CD14-positive monocyte (primary cell): ENCODE measurements at regions not wholly inside any gene's neighbourhood (a gene's known extent, or its start where the extent isn't known, plus 50 kb on each side); places are given as distances from the start of the nearest gene placed in this dataset.

ENCODE experiments used
- DNase-seq, 3 donors: peaks; one replicate each; pipeline ENCODE4 v3.0.0-alpha.2; 2011 to 2022
- H2AFZ ChIP-seq: 2 replicates; pipeline ENCODE4 v1.6.0; 2012; ENCODE audit warnings: mild to moderate bottlenecking, low read depth, low read length, inconsistent platforms; ENCODE audit not compliant: insufficient read depth, poor library complexity, severe bottlenecking
- H3K27ac ChIP-seq, 2 donors: 1 replicate in 1 of 2; 2 replicates in 1 of 2; pipeline ENCODE4 v1.5.1; 2012 to 2013; ENCODE audit warnings: low read length in 2 of 2, control low read depth in 1 of 2, inconsistent platforms in 1 of 2, low read depth in 1 of 2, mild to moderate bottlenecking in 1 of 2
- H3K27me3 ChIP-seq, 2 donors: one replicate each; pipeline versions ENCODE4 v1.6.0 to v1.6.1; 2011 to 2013; ENCODE audit warnings: low read length in 2 of 2; ENCODE audit not compliant: control insufficient read depth in 2 of 2, insufficient read depth in 2 of 2
- H3K36me3 ChIP-seq, 2 donors: replicated peaks in 1 of 2; 1 replicate in 1 of 2; 2 replicates in 1 of 2; pipeline versions ENCODE4 v1.5.1 to v1.6.1; 2012 to 2013; ENCODE audit warnings: low read length in 2 of 2, control low read depth in 1 of 2, inconsistent platforms in 1 of 2, mild to moderate bottlenecking in 1 of 2; ENCODE audit not compliant: insufficient read depth in 2 of 2, control insufficient read depth in 1 of 2
- H3K4me1 ChIP-seq, 2 donors: 1 replicate in 1 of 2; 2 replicates in 1 of 2; pipeline versions ENCODE4 v1.5.1 to v1.6.1; 2012 to 2013; ENCODE audit warnings: low read length in 2 of 2, control low read depth in 1 of 2, inconsistent platforms in 1 of 2, mild to moderate bottlenecking in 1 of 2, moderate library complexity in 1 of 2; ENCODE audit not compliant: insufficient read depth in 2 of 2, control insufficient read depth in 1 of 2
- H3K4me2 ChIP-seq: replicated peaks from 2 replicates; pipeline ENCODE3; 2012; ENCODE audit warnings: low read length, moderate library complexity, mild to moderate bottlenecking; ENCODE audit not compliant: poor library complexity, severe bottlenecking; ENCODE audit errors: extremely low read depth
- H3K4me3 ChIP-seq, 3 experiments: fragments of 200-600 bp in 1 of 3; sonication (generic) in 1 of 3; replicated peaks in 1 of 3; 1 replicate in 2 of 3; 2 replicates in 1 of 3; pipeline ENCODE4 v1.5.1; 2011 to 2013; ENCODE audit warnings: low read length in 3 of 3, mild to moderate bottlenecking in 3 of 3, control low read depth in 2 of 3, low read depth in 2 of 3, inconsistent platforms in 1 of 3, moderate library complexity in 1 of 3
- H3K79me2 ChIP-seq: 2 replicates; pipeline ENCODE4 v1.6.0; 2012; ENCODE audit warnings: mild to moderate bottlenecking, control low read depth, inconsistent platforms, low read length, moderate library complexity; ENCODE audit not compliant: insufficient read depth
- H3K9ac ChIP-seq: 2 replicates; pipeline ENCODE4 v1.6.0; 2017; ENCODE audit warnings: low read length, mild to moderate bottlenecking; ENCODE audit not compliant: insufficient read depth, poor library complexity, severe bottlenecking
- H3K9me3 ChIP-seq, 2 donors: replicated peaks in 1 of 2; 1 replicate in 1 of 2; 2 replicates in 1 of 2; pipeline versions ENCODE4 v1.5.1 to v1.6.1; 2012 to 2013; ENCODE audit warnings: low read length in 2 of 2, control low read depth in 1 of 2; ENCODE audit not compliant: control insufficient read depth in 1 of 2, insufficient read depth in 1 of 2
- H4K20me1 ChIP-seq: 2 replicates; pipeline ENCODE4 v1.6.0; 2012; ENCODE audit warnings: mild to moderate bottlenecking, low read length, control low read depth, moderate library complexity; ENCODE audit not compliant: insufficient read depth
- H3K27ac Mint-ChIP-seq, 7 donors: one replicate each; pipeline ENCODE4 v1.8.0; 2020; ENCODE audit warnings: mild to moderate bottlenecking in 7 of 7, mixed read lengths in 7 of 7, moderate library complexity in 6 of 7, inconsistent platforms in 2 of 7
- H3K27me3 Mint-ChIP-seq, 3 donors: one replicate each; pipeline ENCODE4 v1.8.0; 2021 to 2022; ENCODE audit warnings: low read depth in 3 of 3, mild to moderate bottlenecking in 3 of 3, mixed read lengths in 3 of 3, moderate library complexity in 3 of 3, inconsistent platforms in 1 of 3
- H3K36me3 Mint-ChIP-seq, 2 donors: one replicate each; pipeline ENCODE4 v1.8.0; 2020; ENCODE audit warnings: mixed read lengths in 2 of 2, inconsistent platforms in 1 of 2, mild to moderate bottlenecking in 1 of 2
- H3K4me1 Mint-ChIP-seq: one replicate; pipeline ENCODE4 v1.8.0; 2020; ENCODE audit warnings: mild to moderate bottlenecking, mixed read lengths
- H3K4me3 Mint-ChIP-seq, 2 donors: one replicate each; pipeline ENCODE4 v1.8.0; 2020; ENCODE audit warnings: mild to moderate bottlenecking in 2 of 2, mixed read lengths in 2 of 2, moderate library complexity in 1 of 2
- H3K9me3 Mint-ChIP-seq, 7 donors: one replicate each; pipeline ENCODE4 v1.8.0; 2020 to 2022; ENCODE audit warnings: mixed read lengths in 7 of 7, mild to moderate bottlenecking in 6 of 7, moderate library complexity in 6 of 7, inconsistent platforms in 2 of 7
- CTCF ChIP-seq: fragments of 200-600 bp; IDR thresholded peaks from one replicate; pipeline ENCODE4 v1.8.0; 2022; ENCODE audit warnings: antibody characterized with exemption, mild to moderate bottlenecking
- WGBS: methylation state at CpG from one replicate; pipeline ENCODE4 v1.1.5; 2013; ENCODE audit warnings: missing lambda C conversion rate; ENCODE audit not compliant: insufficient coverage; 5-methylcytosine and 5-hydroxymethylcytosine counted together
- intact Hi-C, 2 donors: fragments of 100-400 bp; cut with micrococcal nuclease; formaldehyde crosslinking; loops; one replicate each; pipeline versions ENCODE4 v1.15.0 to v1.15.1; 2023

- Mint-ChIP-seq H3K4me3 (no peak overlapping the region), H3K9me3 (peaks cover 0 to 5% (median 0%) of the 10 kb centered on the region in 7 donors), H3K27ac (no peak overlapping the region), H3K27me3 (peaks cover 0 to 2% (median 0%) of the 10 kb centered on the region in 3 donors), H3K4me1 (peaks cover 4% of the 10 kb centered on the region), H3K36me3 (no peaks in the 10 kb centered on the region)
- Histone ChIP-seq H3K9ac (no peak overlapping the region), H3K4me3 (no peak overlapping the region), H3K79me2 (no peaks in the 10 kb centered on the region), H3K36me3 (no peaks in the 10 kb centered on the region), H3K9me3 (no peaks in the 10 kb centered on the region), H4K20me1 (no peaks in the 10 kb centered on the region), H3K4me1 (no peaks in the 10 kb centered on the region), H2AFZ (no peak overlapping the region), H3K27me3 (no peaks in the 10 kb centered on the region), H3K27ac (no peak overlapping the region), H3K4me2 (no peak overlapping the region)
- intact Hi-C loops: no loop called here
- no peak for TF ChIP-seq CTCF
- DNase-seq: no peak
Observed at GRCh38 chr13:76335463-76335862, 550.7 kb downstream of the KCTD12 start.

GRCh38 chr13:76331943-76332712, 554.1 kb downstream of the KCTD12 start:
- no peak for TF ChIP-seq CTCF

More at GRCh38 chr13:76331943-76332712, 554.1 kb downstream of the KCTD12 start:
- H3K4me3 ChIP-seq: no peak overlapping the region
- H3K36me3 ChIP-seq: no peaks in the 10 kb centered on the region
- no CpG with 5 or more reads among the region's 1 CpG for WGBS
- Mint-ChIP-seq H3K36me3 (no peaks in the 10 kb centered on the region), H3K4me1 (peaks cover 7% of the 10 kb centered on the region), H3K4me3 (no peak overlapping the region), H3K9me3 (peaks cover 0 to 6% (median 0%) of the 10 kb centered on the region in 7 donors), H3K27ac (peak overlapping the region in 1 of 7 donors; percentile 70), H3K27me3 (no peaks in the 10 kb centered on the region)
- no peak overlapping the region for H2AFZ ChIP-seq
- no peak overlapping the region for H3K4me2 ChIP-seq
- H3K4me1 ChIP-seq: no peaks in the 10 kb centered on the region
- no peaks in the 10 kb centered on the region for H3K27me3 ChIP-seq
- H3K79me2 ChIP-seq: no peaks in the 10 kb centered on the region
- intact Hi-C loops: no loop called here
- no peak for DNase-seq
- no peaks in the 10 kb centered on the region for H3K9me3 ChIP-seq
- H3K27ac ChIP-seq: no peak overlapping the region
- H3K9ac ChIP-seq: no peak overlapping the region
- H4K20me1 ChIP-seq: no peaks in the 10 kb centered on the region
